Stimulated activated CD8-positive, alpha-beta memory T cell treated with anti-CD3 and anti-CD28 coated beads, Interleukin-12 subunit alpha, Interleukin-12 subunit beta, amount 100 ng/mL, for 4 hours (primary cell): ENCODE measurements at regions not wholly inside any gene's neighbourhood (a gene's known extent, or its start where the extent isn't known, plus 50 kb on each side); places are given as distances from the start of the nearest gene placed in this dataset.
A peak's percentile ranks its signal among the peaks of the same experiment; 100 is the strongest.

ENCODE experiments used
- DNase-seq: peaks from one replicate; pipeline ENCODE4 v3.0.0-alpha.2; 2020; ENCODE audit warnings: low read depth

DNA sequence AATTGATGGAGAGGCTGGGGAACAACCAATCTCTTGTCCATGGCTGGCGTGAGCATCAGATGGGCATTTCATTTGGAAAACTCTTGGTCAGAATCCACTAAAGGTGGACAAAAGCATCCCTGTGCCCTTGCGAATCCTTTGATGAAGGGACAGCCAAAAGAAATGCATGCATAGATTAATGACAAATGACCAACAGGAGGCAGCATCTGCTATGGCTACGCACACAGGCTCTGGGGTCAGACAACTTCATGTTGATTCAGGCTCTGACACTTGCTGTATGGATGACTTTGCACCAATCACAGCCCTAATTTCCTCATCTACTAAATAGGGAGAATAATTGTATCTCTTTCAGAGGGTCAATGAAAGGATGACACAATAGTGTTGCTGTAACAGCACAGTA, 117.5 kb downstream of the ASCL4 start:
- no peak for DNase-seq

DNA sequence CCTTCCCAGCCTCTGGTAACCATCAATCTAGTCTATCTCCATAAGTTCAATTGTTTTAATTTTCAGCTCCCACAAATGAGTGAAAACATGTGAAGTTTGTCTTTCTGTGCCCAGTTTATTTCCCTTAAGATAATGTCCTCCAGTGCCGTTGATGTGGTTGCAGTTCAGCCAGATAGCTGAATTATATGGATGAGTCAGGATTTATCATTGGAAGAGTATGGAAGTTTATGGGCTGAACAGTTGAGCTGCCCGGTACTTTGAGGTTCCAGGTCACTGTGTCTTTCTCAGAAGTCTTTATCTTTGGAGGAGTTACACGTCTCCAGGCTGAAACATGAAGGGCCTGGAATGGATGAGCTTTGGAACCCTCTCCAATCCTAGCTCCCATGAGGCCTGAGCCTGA, 120.1 kb downstream of the ASCL4 start:
- no peak for DNase-seq

DNA sequence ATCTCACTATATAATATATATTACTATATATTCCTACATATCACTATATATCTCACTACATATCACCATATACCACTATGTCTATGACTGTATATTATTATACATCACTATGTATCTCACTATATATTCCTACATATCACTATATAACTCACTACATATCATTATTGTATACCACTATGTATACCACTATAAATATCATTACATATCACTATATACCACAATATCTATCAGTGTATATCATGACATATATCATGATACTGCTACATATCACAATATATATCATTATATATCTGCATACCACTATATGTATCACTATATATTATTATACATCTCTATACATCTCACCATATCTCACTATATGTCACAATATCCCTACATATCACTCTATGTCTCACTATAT, 121.5 kb downstream of the ASCL4 start:
- DNase-seq: no peak

DNA sequence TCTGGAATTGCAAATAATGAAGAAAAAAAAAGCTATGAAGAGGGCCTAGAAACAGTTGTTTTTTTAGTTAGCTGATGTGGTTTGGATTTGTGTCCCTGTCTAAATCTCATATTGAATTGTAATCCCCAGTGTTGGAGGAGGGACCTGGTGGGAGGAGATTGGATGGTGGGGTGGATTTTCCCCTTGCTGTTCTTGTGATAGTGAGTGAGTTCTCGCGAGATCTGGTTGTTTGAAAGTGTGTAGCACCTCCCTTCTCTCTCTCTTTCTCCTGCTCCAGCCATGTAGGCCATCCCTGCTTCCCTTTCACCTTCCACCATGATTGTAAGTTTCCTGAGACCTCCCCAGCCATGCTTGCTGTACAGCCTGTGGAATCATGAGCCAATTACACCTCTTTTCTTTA, 126.1 kb downstream of the ASCL4 start:
- no peak for DNase-seq

DNA sequence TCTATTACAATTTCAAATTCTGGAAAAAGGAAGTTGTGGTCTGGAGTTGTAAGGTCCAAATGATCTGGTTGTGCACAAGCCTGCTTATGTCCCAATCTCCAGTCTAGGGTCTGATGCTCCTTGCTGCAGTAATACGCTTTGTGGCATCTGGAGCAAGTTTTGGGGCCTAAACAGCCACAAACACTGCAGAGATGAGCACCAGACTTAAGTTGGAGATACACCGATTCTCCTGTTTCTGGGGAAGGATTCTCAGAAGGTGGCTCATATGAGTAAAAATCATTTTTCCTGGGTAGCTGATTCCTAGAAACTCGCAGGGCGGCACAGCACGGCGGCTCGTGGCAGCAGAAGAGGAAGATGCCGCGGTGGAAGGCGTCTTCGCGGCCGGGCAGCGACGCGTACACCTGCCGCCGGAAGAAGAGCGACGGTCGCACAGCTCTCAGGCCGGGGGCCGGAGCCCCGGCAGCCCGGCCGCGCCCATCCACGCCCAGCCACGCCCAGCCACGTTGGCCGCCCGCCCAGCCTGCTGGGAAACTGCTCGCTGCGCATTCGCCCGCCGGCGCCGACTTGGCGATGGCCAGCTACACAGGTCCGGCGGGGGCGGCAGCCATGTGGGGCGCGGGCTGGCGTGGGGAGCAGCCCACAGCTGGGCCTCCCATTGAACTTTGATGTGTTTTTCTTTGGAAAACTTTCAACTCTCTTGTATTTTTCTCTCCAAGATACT, 129.0 kb downstream of the ASCL4 start:
- DNase-seq: no peak

DNA sequence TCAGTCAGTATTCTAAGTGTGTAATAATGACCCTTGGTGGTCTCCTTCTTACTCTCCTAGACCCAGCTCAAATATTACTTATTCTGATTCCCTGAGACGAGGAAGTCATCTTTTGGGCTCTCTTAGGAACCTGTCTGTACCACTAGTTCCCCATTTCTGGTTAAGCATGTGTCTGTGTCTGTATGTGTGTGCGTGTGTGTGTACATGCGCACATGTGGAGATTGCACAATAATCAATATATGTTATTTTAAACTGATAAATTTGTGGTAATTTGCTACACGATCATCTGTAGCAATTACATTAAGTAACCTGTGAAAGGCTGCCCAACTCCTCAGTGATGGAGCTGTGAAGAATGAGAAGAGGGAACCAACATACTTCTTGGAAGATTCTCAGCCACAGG, 132.2 kb downstream of the ASCL4 start:
- DNase-seq: no peak

DNA sequence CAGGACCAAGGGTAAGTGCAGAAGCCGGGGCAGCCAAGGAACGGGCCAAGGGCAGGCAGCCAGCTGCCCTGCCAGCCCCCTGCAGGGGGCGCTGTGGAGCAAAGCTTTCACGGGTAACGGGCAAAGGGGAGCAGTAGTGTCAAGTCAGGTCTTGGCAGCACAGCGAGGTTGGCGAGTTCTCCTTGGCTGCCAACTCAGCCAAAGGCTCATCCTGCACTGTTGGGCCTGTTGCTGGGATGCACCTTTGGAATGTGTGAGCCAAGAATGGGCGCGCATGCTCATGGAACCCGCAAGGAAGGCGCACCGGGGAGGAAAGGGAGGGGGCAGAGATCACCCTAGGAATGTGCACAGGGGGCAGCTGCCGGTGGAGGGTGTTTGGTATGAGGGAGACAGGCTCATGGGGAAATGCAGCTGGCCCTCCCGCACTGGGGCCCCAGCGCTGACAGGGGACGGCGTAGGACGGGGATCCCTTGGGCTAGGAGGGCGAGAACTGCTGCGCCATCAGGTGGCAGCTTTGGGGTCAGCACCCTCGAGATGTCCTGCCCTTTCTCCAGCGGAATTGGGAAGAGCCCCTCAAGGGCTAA, 138.0 kb downstream of the ASCL4 start:
- peak; percentile 8 for DNase-seq

DNA sequence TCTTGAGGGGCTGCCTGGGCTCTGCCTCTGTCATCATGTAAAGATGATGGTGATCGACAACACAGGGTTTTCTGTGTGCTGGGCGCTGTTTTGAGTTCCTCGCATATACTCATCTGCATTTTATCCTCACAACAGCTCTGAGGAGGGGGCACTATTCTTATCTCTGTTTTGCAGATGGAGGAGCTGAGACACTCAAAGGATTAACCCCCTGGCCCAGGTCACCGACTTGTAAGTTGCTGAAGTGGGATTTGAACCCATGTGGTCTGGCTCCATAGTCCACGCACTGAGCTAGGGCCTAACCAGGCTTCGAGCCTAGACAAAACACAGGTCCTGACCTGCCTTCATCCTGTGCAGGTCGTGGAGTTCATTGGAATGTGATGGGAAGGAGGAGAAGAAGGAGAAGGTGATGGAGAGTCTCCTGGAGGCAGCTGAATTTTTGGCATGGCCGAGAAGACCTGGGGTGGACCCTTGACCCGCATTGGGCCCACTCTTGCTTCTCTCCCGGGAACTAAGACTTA, 140.0 kb downstream of the ASCL4 start:
- no peak for DNase-seq

DNA sequence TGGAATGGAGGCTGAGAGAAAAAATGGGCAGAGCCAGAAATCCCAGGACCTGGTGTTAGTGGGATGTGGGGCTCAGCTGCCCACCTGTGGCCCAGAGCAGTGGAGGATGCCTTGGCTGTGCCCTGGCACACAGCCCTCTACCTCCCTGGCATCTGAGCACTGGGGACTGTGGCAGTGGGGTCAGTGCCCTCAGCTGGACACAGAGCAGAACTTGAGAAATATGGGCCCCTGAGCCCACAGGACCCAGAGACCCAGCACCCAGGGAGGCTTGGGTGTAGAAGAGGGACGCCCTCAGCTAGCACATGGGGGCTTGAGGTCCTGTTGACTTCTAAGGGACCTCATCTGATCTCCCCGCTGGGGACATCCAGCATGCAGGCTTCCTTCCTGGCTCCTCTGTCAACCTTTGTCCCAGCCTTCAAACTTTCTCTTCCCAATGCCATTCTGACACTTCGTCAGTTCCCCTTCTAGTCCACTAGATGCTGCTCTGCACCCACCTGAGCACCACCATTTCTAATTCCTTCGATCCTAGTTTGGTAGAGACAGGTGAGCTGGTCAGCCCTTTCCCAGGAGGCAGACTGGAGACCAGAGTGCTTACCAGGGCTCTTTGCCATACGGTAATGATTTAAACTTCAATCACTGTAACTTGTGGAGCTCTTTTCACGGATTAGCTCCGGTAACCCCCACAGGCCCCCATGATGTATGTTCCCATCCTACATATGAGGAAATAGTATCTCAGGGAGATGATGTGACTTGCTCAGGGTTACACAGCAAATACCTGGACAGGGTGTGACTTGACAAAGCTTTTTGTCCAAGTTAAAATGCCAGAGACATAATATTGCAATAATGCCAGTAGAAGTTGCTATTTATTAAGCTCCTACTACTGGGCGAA, 143.7 kb downstream of the ASCL4 start:
- no peak for DNase-seq

DNA sequence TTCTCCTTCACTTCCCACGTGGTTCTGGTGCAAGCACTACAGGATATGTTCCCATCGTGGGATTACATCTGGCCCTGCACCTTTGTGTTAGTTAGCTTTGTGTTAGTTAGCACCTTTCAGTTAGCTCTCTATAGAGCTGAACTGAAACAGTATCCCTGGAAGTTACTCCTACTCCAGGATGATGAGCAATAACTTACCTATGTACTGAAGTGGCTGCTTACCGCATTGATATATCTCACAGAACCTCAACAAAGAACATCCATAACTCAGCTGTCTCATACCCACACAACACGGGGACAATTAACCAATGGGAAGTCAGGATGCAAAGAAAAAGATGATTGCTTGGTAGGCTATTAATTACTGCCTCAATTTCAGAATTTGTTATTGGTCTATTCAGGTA, 146.6 kb downstream of the ASCL4 start:
- no peak for DNase-seq

DNA sequence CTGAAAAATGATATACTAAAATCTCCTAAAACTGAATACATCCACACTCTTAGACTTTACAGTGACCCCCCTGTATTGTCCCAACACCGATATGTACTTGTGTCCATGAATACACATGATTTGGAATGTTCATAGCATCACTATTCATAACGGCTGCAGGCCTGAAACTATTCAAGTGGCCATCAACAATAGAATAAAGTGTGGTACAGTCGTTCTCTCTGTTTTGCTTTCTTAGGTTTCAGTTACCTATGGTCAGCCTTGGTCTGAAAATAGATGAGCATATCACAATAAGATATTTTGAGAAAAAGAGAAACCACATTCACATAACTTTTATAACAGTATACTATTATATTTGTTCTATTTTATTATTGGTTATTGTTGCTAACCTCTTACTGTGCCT, 150.6 kb downstream of the ASCL4 start:
- no peak for DNase-seq

DNA sequence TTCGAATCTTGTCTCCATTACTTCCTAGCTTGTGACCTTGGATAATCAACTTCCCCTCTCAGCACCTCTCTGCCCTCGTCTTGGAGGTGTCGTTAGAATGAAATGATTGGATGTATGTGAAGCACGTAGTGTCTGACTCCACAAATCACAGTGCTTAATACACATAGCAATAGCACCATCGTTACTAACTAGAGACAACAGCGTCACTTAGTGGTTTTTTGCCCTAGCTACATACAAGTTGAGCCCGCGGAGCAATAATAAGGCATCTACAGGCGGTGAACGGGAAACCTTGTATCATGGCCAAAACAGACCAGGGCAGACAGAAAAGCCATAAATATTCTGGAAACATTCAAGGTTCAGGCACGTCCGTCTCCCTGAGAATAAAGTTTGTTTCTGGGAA, 154.9 kb downstream of the ASCL4 start:
- DNase-seq: no peak

DNA sequence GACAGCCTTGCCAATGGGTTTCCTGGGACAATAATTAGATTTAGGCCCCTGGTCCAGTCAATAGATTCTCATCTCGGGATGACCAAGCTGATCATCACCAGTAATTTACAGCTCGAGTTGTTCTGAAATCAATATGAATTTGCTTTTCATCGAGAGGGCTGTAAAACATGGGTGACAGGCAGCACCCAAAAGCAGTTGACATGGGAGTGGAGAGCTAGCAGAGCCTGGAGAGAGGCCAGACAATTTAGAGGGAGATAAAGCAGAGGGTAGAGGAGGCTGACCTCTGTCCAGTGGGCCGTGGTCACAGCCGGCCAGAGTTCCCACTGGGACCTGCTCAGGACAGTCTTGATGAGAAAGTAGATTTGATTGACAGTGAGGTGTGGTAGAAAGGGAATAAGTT, 157.3 kb downstream of the ASCL4 start:
- DNase-seq: no peak

DNA sequence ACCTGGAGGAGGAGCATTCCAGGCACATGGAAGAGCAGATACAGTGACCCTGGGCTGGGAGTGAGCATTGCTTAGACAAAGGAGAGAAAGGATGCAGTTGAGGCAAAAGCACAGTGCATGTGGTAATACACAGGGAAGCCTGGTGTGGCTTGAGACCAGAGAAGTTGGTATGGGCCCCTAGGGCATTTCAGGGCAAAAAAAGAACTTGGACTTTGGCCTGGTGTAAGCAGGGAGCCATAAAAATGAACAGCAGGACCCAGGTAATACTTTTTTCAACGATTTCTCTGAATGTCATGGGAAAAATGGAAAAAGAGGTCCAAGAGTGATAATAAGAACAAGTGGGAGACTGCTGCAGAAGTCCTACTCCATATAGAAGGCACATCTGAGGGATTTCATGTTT, 163.9 kb downstream of the ASCL4 start:
- no peak for DNase-seq

DNA sequence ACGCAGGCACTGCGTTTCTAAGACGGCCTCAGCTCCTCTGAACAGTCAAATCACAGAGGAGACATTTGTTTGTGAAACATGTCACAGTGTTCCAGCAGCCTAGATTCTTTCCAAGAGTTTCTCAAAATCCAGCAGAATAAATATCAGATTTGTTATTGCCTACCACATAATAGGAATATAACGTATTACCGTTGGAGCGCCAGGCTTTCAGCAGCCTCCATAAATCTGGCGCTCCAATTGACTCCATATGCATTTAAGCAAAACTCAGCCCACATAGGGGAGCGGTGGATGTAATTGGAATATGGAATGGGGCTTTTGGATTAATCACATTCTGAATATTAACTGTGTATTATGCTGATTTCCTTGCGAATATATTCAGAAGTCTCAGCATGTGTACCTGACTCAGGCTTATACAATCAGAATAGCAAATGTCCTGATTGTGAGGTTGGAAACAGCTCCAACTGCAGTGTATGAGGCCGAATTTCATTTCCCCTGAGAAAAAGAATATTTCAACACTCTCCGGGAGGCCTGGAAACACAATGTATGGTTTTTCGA, 174.0 kb downstream of the ASCL4 start:
- no peak for DNase-seq

DNA sequence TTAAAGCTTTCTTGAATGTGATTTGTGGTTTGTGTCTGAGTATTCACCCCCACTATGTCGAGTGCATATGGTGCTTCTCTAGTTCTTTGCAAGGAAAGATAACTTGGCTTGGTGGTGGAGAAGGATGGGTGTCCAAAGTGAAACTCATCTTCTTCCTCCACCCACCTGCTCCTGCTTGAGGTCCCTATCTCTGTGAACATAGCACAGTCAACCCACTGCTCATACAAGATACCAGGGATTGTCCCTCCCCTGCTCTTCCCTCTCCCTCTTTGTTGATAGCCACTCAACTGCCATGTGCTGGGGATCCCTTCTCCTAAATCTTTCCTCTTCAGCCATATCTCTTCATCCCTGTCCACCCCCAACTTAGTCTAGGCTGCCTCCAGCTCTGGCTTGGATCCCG, 176.5 kb downstream of the ASCL4 start:
- DNase-seq: no peak

DNA sequence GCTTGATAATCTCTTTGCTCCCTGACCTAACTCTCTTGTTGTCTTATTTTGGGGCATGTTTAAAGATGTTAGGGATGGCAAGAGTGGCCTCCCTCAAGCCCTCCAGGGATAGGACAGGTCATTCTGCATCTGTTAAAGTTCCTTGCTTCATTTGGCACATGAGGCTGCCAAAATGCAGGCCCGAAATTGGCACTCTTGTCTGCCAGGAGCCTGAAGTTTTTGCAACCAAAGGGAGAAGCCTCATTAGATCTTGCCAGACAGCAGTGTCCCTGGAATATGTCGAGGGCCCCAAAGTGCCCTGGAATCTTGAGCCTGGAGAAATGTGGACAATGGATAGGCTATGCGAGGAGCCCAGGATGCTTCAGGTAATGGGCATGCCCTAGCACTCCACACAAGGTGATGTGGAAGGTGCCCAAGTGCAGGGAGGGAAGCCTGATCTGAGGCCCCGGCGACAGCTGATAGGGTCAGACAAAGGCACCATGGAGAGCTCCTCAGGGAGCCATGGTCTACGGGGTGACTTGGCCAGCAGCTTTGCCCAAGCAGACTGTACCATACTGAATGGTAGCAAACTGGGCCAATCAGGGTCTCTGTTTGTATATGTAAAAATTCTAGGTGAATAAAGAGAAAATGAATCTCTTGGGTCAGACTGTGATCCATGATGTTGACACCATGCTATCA, 173.0 kb upstream of the WSCD2 start:
- DNase-seq: no peak

DNA sequence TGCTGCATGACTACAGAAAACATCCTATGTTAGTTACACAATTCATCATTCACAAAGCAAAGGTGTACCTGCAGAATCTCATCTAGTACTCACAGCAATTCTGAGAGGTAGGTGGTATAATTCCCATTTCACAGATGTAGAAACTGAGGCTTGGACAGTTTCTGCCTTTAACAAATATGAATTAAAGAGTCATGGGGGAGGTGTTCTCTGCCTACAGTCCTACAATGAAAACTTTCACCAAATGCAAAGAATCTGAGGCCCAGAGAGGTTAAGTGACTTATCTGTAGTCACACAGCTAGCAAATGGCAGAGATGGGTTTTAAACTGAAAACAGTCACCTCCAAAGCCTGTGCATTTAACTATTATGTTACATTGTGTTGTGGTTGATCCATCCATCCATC, 171.6 kb upstream of the WSCD2 start:
- no peak for DNase-seq

DNA sequence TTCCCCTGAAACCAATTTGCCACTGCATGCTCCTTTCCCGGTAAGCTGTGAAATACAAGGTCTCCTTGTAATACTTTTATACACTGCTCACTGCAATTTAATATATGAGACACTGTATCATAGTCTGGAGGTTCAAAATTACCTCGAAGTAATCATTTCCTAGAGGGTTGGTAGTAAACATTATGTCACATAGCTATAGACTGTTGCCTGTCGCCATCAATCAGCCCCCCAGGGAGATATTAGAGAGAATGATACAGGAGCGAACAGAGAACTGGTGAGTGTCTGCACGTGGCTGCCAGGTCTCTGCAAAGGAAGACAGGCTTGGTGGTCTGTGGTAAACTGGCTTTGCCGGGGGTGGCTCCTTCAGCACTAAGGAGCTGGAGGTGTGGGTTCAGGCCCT, 165.5 kb upstream of the WSCD2 start:
- DNase-seq: no peak

DNA sequence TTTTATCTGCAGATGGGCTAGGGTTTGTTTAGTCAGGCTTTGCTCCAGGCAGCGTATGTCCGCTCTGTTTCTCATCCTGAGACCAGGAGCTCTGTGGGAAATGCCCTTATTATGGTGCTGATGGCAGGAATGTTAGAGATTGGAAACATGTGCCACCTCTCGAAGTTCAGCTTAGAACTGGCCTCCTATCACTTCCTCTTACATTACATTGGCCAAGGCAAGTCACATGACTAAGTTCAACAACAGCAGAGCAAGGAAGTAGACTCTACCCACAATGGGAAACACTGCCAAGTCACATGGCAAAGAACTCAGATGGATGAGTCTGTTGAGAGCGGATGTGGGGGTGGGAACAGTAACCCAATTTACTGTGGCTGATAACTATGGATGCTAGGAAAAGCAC, 161.9 kb upstream of the WSCD2 start:
- no peak for DNase-seq

DNA sequence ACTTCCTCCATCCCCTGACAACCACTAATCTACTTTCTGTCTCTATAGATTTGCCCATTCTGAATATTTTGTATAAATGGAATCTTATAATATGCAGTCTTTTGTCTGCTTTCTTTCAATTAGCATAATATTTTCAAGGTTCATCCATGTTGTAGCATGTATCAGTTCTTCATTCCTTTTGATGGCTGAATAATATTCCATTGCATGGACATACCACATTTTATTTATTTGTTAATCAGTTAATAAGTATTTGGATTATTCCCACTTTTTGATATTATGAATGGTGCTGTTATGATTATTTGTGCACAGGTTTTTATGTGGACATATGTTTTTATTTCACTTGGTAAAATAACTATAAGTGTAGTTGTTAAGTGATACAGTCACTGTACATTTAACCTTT, 155.1 kb upstream of the WSCD2 start:
- DNase-seq: no peak

DNA sequence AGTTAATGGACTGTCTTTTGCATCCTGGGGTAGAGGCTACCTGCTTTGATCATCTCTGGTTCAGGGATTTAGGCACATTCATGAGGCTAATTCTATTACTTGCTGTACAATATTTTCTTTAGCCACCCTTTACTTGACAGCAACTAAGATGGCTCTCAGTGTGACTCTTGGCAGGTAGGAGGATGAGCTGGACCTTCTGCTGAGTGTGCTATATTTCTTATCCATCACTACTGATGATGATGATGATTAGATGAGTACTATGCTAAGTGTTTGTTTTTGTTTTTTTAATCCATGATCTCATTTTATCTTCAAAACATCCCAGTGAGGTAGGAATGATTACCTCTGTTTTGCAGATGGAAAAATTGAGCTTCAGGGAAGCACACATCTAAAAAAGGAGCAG, 152.8 kb upstream of the WSCD2 start:
- no peak for DNase-seq
